Glomerular visceral epithelial cell (primary cell): ENCODE measurements at regions not wholly inside any gene's neighbourhood (a gene's known extent, or its start where the extent isn't known, plus 50 kb on each side); places are given as distances from the start of the nearest gene placed in this dataset.
"Not testable (repeated sequence)": the region's sequence is repeated elsewhere in the genome, so short reads cannot be mapped to it uniquely, and the experiment has no call there.

ENCODE experiments used
- DNase-seq: peaks from one replicate; pipeline ENCODE4 v3.0.0-alpha.2; 2016; ENCODE audit errors: extremely low spot score

GRCh38 chr2:242046206-242046826, 176.8 kb downstream of the RTP5 start:
- DNase-seq: no peak

GRCh38 chr2:242047963-242048362, 178.4 kb downstream of the RTP5 start:
- no peak for DNase-seq

- no peak for DNase-seq
These were observed 178.9 kb downstream of the RTP5 start for GRCh38 chr2:242048479-242048878.

- DNase-seq: not testable (repeated sequence)
These were observed 180.0 kb downstream of the RTP5 start for GRCh38 chr2:242049492-242049891.

GRCh38 chr2:242051463-242051862, 181.9 kb downstream of the RTP5 start:
- DNase-seq: no peak

GRCh38 chr2:242052421-242052820, 182.9 kb downstream of the RTP5 start:
- no peak for DNase-seq

GRCh38 chr2:242053921-242054320, 184.4 kb downstream of the RTP5 start:
- no peak for DNase-seq

- no peak for DNase-seq
These were observed 184.9 kb downstream of the RTP5 start for GRCh38 chr2:242054406-242054805.

- no peak for DNase-seq
These were observed 185.6 kb downstream of the RTP5 start for GRCh38 chr2:242054881-242055801.

GRCh38 chr2:242056026-242056425, 186.5 kb downstream of the RTP5 start:
- DNase-seq: no peak

- DNase-seq: no peak
These were observed 187.3 kb downstream of the RTP5 start for GRCh38 chr2:242056785-242057184.

GRCh38 chr2:242057379-242058040, 188.0 kb downstream of the RTP5 start:
- no peak for DNase-seq

GRCh38 chr2:242058116-242058680, 188.7 kb downstream of the RTP5 start:
- no peak for DNase-seq

GRCh38 chr2:242059566-242059965, 190.0 kb downstream of the RTP5 start:
- no peak for DNase-seq

- peak; percentile 75 for DNase-seq
These were observed 190.8 kb downstream of the RTP5 start for GRCh38 chr2:242060212-242060835.

GRCh38 chr2:242061930-242062329, 192.4 kb downstream of the RTP5 start:
- DNase-seq: not testable (repeated sequence)

- no peak for DNase-seq
These were observed 193.9 kb downstream of the RTP5 start for GRCh38 chr2:242063436-242063835.

- DNase-seq: no peak
These were observed 194.3 kb downstream of the RTP5 start for GRCh38 chr2:242063850-242064249.

- DNase-seq: no peak
These were observed 195.1 kb downstream of the RTP5 start for GRCh38 chr2:242064364-242065250.

- no peak for DNase-seq
These were observed 195.9 kb downstream of the RTP5 start for GRCh38 chr2:242065426-242065825.

GRCh38 chr2:242069018-242069417, 199.5 kb downstream of the RTP5 start:
- DNase-seq: no peak
